ENCODE measurements at regions not wholly inside any gene's neighbourhood (a gene's known extent, or its start where the extent isn't known, plus 50 kb on each side); places are given as distances from the start of the nearest gene placed in this dataset.

GRCh38 chr11:111194860-111195568, 50.5 kb upstream of the POU2AF2 start:
- no peak for DNase-seq
- Mint-ChIP-seq H3K27ac (no peak overlapping the region), H3K9me3 (peaks cover 12 to 14% of the 10 kb centered on the region in 2 donors), H3K36me3 (peaks cover 14 to 16% of the 10 kb centered on the region in 2 donors), H3K4me1 (peaks cover 18 to 36% of the 10 kb centered on the region in 2 donors), H3K4me3 (no peak overlapping the region), H3K27me3 (no peaks in the 10 kb centered on the region)
- peak in 1 of 2 donors; percentile 25 for ATAC-seq (replicated peaks)

GRCh38 chr11:111193924-111194490, 51.5 kb upstream of the POU2AF2 start:
- H3K9me3 Mint-ChIP-seq, result peaks cover 12 to 14% of the 10 kb centered on the region in 2 donors
- H3K4me1 Mint-ChIP-seq, result peaks cover 15 to 37% of the 10 kb centered on the region in 2 donors
- ATAC-seq (replicated peaks) (no peak), DNase-seq (no peak)
- no peaks in the 10 kb centered on the region for H3K27me3 Mint-ChIP-seq
- peak overlapping the region; percentile 53 for H3K27ac Mint-ChIP-seq
- no peak overlapping the region for H3K4me3 Mint-ChIP-seq
- H3K36me3 Mint-ChIP-seq, result peaks cover 14 to 16% of the 10 kb centered on the region in 2 donors

GRCh38 chr11:111189466-111189865, 56.1 kb upstream of the POU2AF2 start:
- ATAC-seq (replicated peaks), result no peak
- Mint-ChIP-seq H3K36me3 (peaks cover 14 to 16% of the 10 kb centered on the region in 2 donors), H3K27ac (no peak overlapping the region), H3K27me3 (no peaks in the 10 kb centered on the region), H3K4me1 (peaks cover 18 to 62% of the 10 kb centered on the region in 2 donors), H3K9me3 (peaks cover 16 to 21% of the 10 kb centered on the region in 2 donors), H3K4me3 (no peak overlapping the region)
- DNase-seq, result no peak

- H3K27me3 Mint-ChIP-seq, result no peaks in the 10 kb centered on the region
- ATAC-seq (replicated peaks), result peak; percentile 71 to 75
- no peak for DNase-seq
- peaks cover 7 to 8% of the 10 kb centered on the region in 2 donors for H3K9me3 Mint-ChIP-seq
- H3K4me1 Mint-ChIP-seq, result peaks cover 23 to 76% of the 10 kb centered on the region in 2 donors
- peaks cover 4 to 6% of the 10 kb centered on the region in 2 donors for H3K36me3 Mint-ChIP-seq
- H3K27ac Mint-ChIP-seq, result peak overlapping the region; percentile 47
- peak overlapping the region in 1 of 2 donors; percentile 41 for H3K4me3 Mint-ChIP-seq
These were observed 59.1 kb upstream of the POU2AF2 start for GRCh38 chr11:111186308-111186915.

- H3K36me3 Mint-ChIP-seq, result peaks cover 4 to 6% of the 10 kb centered on the region in 2 donors
- H3K27me3 Mint-ChIP-seq, result no peaks in the 10 kb centered on the region
- ATAC-seq (replicated peaks), result peak; percentile 52 to 72
- no peak for DNase-seq
- no peak overlapping the region for H3K4me3 Mint-ChIP-seq
- peaks cover 7 to 8% of the 10 kb centered on the region in 2 donors for H3K9me3 Mint-ChIP-seq
- peaks cover 26 to 71% of the 10 kb centered on the region in 2 donors for H3K4me1 Mint-ChIP-seq
- H3K27ac Mint-ChIP-seq, result peak overlapping the region; percentile 63
These were observed 60.3 kb upstream of the POU2AF2 start for GRCh38 chr11:111185266-111185665.

- H3K27me3 Mint-ChIP-seq, result no peaks in the 10 kb centered on the region
- DNase-seq (no peak), ATAC-seq (replicated peaks) (no peak)
- peaks cover 7 to 8% of the 10 kb centered on the region in 2 donors for H3K9me3 Mint-ChIP-seq
- H3K4me1 Mint-ChIP-seq, result peaks cover 33 to 76% of the 10 kb centered on the region in 2 donors
- H3K4me3 Mint-ChIP-seq, result no peak overlapping the region
- H3K27ac Mint-ChIP-seq, result no peak overlapping the region
- peaks cover 4 to 6% of the 10 kb centered on the region in 2 donors for H3K36me3 Mint-ChIP-seq
These were observed 61.8 kb upstream of the POU2AF2 start for GRCh38 chr11:111183706-111184105.

- Mint-ChIP-seq H3K9me3 (peaks cover 0 to 3% of the 10 kb centered on the region in 2 donors), H3K36me3 (peaks cover 0 to 3% of the 10 kb centered on the region in 2 donors), H3K4me3 (peak overlapping the region in 1 of 2 donors; percentile 25), H3K27ac (peak overlapping the region; percentile 47), H3K4me1 (peaks cover 45 to 80% of the 10 kb centered on the region in 2 donors), H3K27me3 (no peaks in the 10 kb centered on the region)
- ATAC-seq (replicated peaks), result no peak
- no peak for DNase-seq
These were observed 66.2 kb upstream of the POU2AF2 start for GRCh38 chr11:111179184-111179910.

- Mint-ChIP-seq H3K4me3 (peak overlapping the region; percentile 36 to 58), H3K9me3 (no peaks in the 10 kb centered on the region), H3K27me3 (no peaks in the 10 kb centered on the region), H3K36me3 (no peaks in the 10 kb centered on the region), H3K4me1 (peaks cover 41 to 80% of the 10 kb centered on the region in 2 donors), H3K27ac (peak overlapping the region; percentile 89)
- peak; percentile 92 to 95 for ATAC-seq (replicated peaks)
- peak; percentile 50 for DNase-seq
These were observed 68.3 kb upstream of the POU2AF2 start for GRCh38 chr11:111177037-111177871.

- ATAC-seq (replicated peaks) (peak; percentile 31 to 44), DNase-seq (no peak)
- Mint-ChIP-seq H3K9me3 (no peaks in the 10 kb centered on the region), H3K36me3 (no peaks in the 10 kb centered on the region), H3K27ac (peak overlapping the region; percentile 89), H3K4me3 (peak overlapping the region; percentile 36 to 58), H3K4me1 (peaks cover 41 to 80% of the 10 kb centered on the region in 2 donors), H3K27me3 (no peaks in the 10 kb centered on the region)
These were observed 68.9 kb upstream of the POU2AF2 start for GRCh38 chr11:111176603-111177002.

GRCh38 chr11:111173221-111173620, 72.3 kb upstream of the POU2AF2 start:
- no peaks in the 10 kb centered on the region for H3K27me3 Mint-ChIP-seq
- no peak overlapping the region for H3K27ac Mint-ChIP-seq
- no peaks in the 10 kb centered on the region for H3K9me3 Mint-ChIP-seq
- no peaks in the 10 kb centered on the region for H3K36me3 Mint-ChIP-seq
- H3K4me1 Mint-ChIP-seq, result peaks cover 24 to 56% of the 10 kb centered on the region in 2 donors
- H3K4me3 Mint-ChIP-seq, result no peak overlapping the region
- DNase-seq (no peak), ATAC-seq (replicated peaks) (no peak)

- Mint-ChIP-seq H3K4me3 (no peak overlapping the region), H3K27me3 (no peaks in the 10 kb centered on the region), H3K36me3 (no peaks in the 10 kb centered on the region), H3K4me1 (peaks cover 18 to 48% of the 10 kb centered on the region in 2 donors), H3K27ac (no peak overlapping the region), H3K9me3 (no peaks in the 10 kb centered on the region)
- ATAC-seq (replicated peaks) (no peak), DNase-seq (no peak)
These were observed 73.1 kb upstream of the POU2AF2 start for GRCh38 chr11:111172321-111172862.

GRCh38 chr11:111170761-111171379, 74.7 kb upstream of the POU2AF2 start:
- DNase-seq (no peak), ATAC-seq (replicated peaks) (no peak)
- H3K4me3 Mint-ChIP-seq, result no peak overlapping the region
- H3K36me3 Mint-ChIP-seq, result no peaks in the 10 kb centered on the region
- peaks cover 6 to 33% of the 10 kb centered on the region in 2 donors for H3K4me1 Mint-ChIP-seq
- no peaks in the 10 kb centered on the region for H3K9me3 Mint-ChIP-seq
- H3K27me3 Mint-ChIP-seq, result no peaks in the 10 kb centered on the region
- H3K27ac Mint-ChIP-seq, result no peak overlapping the region

- H3K4me1 Mint-ChIP-seq, result peaks cover 2 to 23% of the 10 kb centered on the region in 2 donors
- no peak overlapping the region for H3K4me3 Mint-ChIP-seq
- no peak for ATAC-seq (replicated peaks)
- H3K27ac Mint-ChIP-seq, result no peak overlapping the region
- H3K9me3 Mint-ChIP-seq, result no peaks in the 10 kb centered on the region
- H3K27me3 Mint-ChIP-seq, result no peaks in the 10 kb centered on the region
- peaks cover 0 to 1% of the 10 kb centered on the region in 2 donors for H3K36me3 Mint-ChIP-seq
- no peak for DNase-seq
These were observed 76.2 kb upstream of the POU2AF2 start for GRCh38 chr11:111169367-111169766.

Measured in stimulated activated naive B cell treated with anti-CD40 and anti-IgM and Interleukin-4, amounts not matched to agents 10 μg/mL and 1 μg/mL and 100 μg/mL, for 72 hours (primary cell).